PC-3 (cell line): ENCODE measurements at regions not wholly inside any gene's neighbourhood (a gene's known extent, or its start where the extent isn't known, plus 50 kb on each side); places are given as distances from the start of the nearest gene placed in this dataset.

Source experiments
- ATAC-seq: fragments of 200-7000 bp; cut with Tn5 transposase; 2 replicates; pipeline ENCODE4 v1.9.1; 2020; ENCODE audit warnings: mild to moderate bottlenecking, moderate library complexity
- BruUV-seq: library from RNA; stranded (reverse); fragments of 400-500 nt; replicated peaks from 2 replicates; lab custom pipeline; 2021; lab: Mats Ljungman, UMichigan
- CTCF ChIA-PET: fragments of 300-600 bp; sonication (Branson Sonifier 250); formaldehyde crosslinking; loops from one replicate; lab custom pipeline; 2022; ENCODE audit warnings: antibody characterized with exemption; lab: Charles Lee
- POLR2A ChIA-PET: fragments of 300-600 bp; sonication (Branson Sonifier 250); formaldehyde crosslinking; loops from one replicate; lab custom pipeline; 2022; ENCODE audit warnings: antibody characterized with exemption; ENCODE audit not compliant: unreplicated experiment; lab: Charles Lee
- DNase-seq: peaks from one replicate; pipeline ENCODE4 v3.0.0-alpha.2; 2015
- H2AFZ ChIP-seq: fragments of 300-600 bp; sonication (generic); 2 replicates; pipeline ENCODE4 v1.6.0; 2016; ENCODE audit warnings: antibody characterized with exemption, low read length
- H3F3A ChIP-seq: fragments of 300-600 bp; sonication (generic); one replicate; pipeline ENCODE4 v1.6.0; 2017; ENCODE audit warnings: antibody characterized with exemption, low read length, control low read depth, mild to moderate bottlenecking; ENCODE audit not compliant: unreplicated experiment
- H3K27ac ChIP-seq: fragments of 300-600 bp; sonication (generic); 2 replicates; pipeline ENCODE4 v1.5.1; 2016; ENCODE audit warnings: mild to moderate bottlenecking, low read length
- H3K27me3 ChIP-seq: fragments of 300-600 bp; sonication (generic); 2 replicates; pipeline ENCODE4 v1.6.1; 2016; ENCODE audit warnings: low read length, mixed read lengths
- H3K36me3 ChIP-seq: fragments of 300-600 bp; sonication (generic); 2 replicates; pipeline ENCODE4 v1.6.1; 2016; ENCODE audit warnings: low read depth, mixed run types, low read length, mixed read lengths
- H3K4me1 ChIP-seq: fragments of 300-600 bp; sonication (generic); 2 replicates; pipeline ENCODE4 v1.5.1; 2016; ENCODE audit warnings: low read length; ENCODE audit not compliant: insufficient read depth
- H3K4me2 ChIP-seq: fragments of 300-600 bp; sonication (generic); 2 replicates; pipeline ENCODE4 v1.6.0; 2016; ENCODE audit warnings: low read length
- H3K4me3 ChIP-seq: fragments of 300-600 bp; sonication (generic); 2 replicates; pipeline ENCODE4 v1.5.1; 2016; ENCODE audit warnings: mild to moderate bottlenecking, low read length, mixed read lengths
- H3K79me2 ChIP-seq: fragments of 300-600 bp; sonication (generic); 2 replicates; pipeline ENCODE4 v1.6.1; 2017; ENCODE audit warnings: low read length, mixed read lengths
- H3K9ac ChIP-seq: fragments of 300-600 bp; sonication (generic); 2 replicates; pipeline ENCODE4 v1.6.0; 2016; ENCODE audit warnings: mild to moderate bottlenecking, low read length
- H3K9me2 ChIP-seq: fragments of 300-600 bp; sonication (generic); replicated peaks from 2 replicates; pipeline ENCODE4 v1.6.1; 2016; ENCODE audit warnings: mixed run types, low read length, mixed read lengths
- H3K9me3 ChIP-seq: fragments of 300-600 bp; sonication (generic); 2 replicates; pipeline ENCODE4 v1.6.1; 2016; ENCODE audit warnings: low read length, mixed read lengths
- H4K20me1 ChIP-seq: fragments of 300-600 bp; sonication (generic); 2 replicates; pipeline ENCODE4 v1.6.1; 2016; ENCODE audit warnings: low read length, mixed read lengths
- CTCF ChIP-seq: fragments of 300-600 bp; sonication (generic); conservative IDR thresholded peaks from 2 replicates; pipeline ENCODE4 v1.5.1; 2017; ENCODE audit warnings: antibody characterized with exemption, low read depth, mild to moderate bottlenecking, low read length
- EZH2 ChIP-seq: fragments of 300-600 bp; sonication (generic); IDR thresholded peaks from one replicate; pipeline ENCODE4 v1.6.1; 2017; ENCODE audit warnings: antibody characterized with exemption, mild to moderate bottlenecking, low read length; ENCODE audit not compliant: unreplicated experiment
- EZH2phosphoT487 ChIP-seq: fragments of 300-600 bp; sonication (generic); IDR thresholded peaks from 2 replicates; pipeline ENCODE4 v1.6.1; 2018; ENCODE audit warnings: mild to moderate bottlenecking, antibody characterized with exemption, low read length, borderline replicate concordance
- intact Hi-C: fragments of 100-400 bp; cut with micrococcal nuclease; formaldehyde crosslinking; loops from 2 replicates; pipeline ENCODE4 v1.9.0; 2023

- no peaks in the 10 kb centered on the region for H3F3A ChIP-seq
- no peak for ATAC-seq
- no TSS peak for BruUV-seq
- intact Hi-C loops = no loop called here
- TF ChIP-seq EZH2 = no peak
- no peak for TF ChIP-seq CTCF
- no peak for TF ChIP-seq EZH2phosphoT487
- no peaks in the 10 kb centered on the region for H3K9me3 ChIP-seq
- no peaks in the 10 kb centered on the region for H4K20me1 ChIP-seq
- H3K9ac ChIP-seq = no peak overlapping the region
- ChIA-PET POLR2A (no interaction called here), CTCF (no interaction called here)
- H3K4me2 ChIP-seq = no peak overlapping the region
- H3K27me3 ChIP-seq = no peaks in the 10 kb centered on the region
- no peak overlapping the region for H2AFZ ChIP-seq
- DNase-seq = no peak
- H3K36me3 ChIP-seq = no peaks in the 10 kb centered on the region
- H3K4me3 ChIP-seq = no peak overlapping the region
- no peaks in the 10 kb centered on the region for H3K79me2 ChIP-seq
- H3K9me2 ChIP-seq = peaks cover 10% of the 10 kb centered on the region
- peaks cover 7% of the 10 kb centered on the region; the same call in 1 of the 2 replicates for H3K4me1 ChIP-seq
- H3K27ac ChIP-seq = no peak overlapping the region
Observed at GRCh38 chr10:33579996-33580395, 245.5 kb upstream of the NRP1 start.

DNA sequence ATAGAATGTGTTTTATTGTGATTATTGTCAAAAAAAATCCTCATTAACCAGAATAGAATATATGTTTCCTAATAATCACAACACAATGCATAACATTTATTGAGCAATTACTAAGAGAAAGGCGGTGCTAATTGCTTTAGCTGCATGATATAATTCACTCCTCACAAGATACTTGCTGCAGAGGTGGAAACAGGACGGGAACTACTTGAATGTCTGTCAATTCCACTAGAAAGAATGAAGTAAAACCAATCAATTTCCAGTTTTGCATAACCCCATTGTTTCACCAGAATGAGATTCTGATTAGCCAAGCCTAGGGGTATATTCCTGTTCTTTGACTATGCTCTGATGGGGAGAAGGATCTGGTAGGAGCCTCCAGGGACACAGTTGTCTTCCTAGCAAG lies 239.1 kb upstream of the NRP1 start:
- POLR2A ChIA-PET = interaction anchor here (0.6 to 0.7 kb wide), 2 partner anchors 79 to 224 kb away, joined by 3 to 4 read pairs; no protein-coding TSS in a partner anchor
- peaks cover 8% of the 10 kb centered on the region for H3K4me1 ChIP-seq
- no peaks in the 10 kb centered on the region for H3K79me2 ChIP-seq
- no peaks in the 10 kb centered on the region for H3K27me3 ChIP-seq
- no peak overlapping the region for H2AFZ ChIP-seq
- ATAC-seq = no peak
- H3K4me3 ChIP-seq = no peak overlapping the region
- TF ChIP-seq EZH2 (no peak), EZH2phosphoT487 (no peak), CTCF (no peak)
- H3K4me2 ChIP-seq = no peak overlapping the region
- intact Hi-C loops = no loop called here
- H3K9me2 ChIP-seq = no peaks in the 10 kb centered on the region
- H3K27ac ChIP-seq = no peak overlapping the region
- no peak for DNase-seq
- no peaks in the 10 kb centered on the region for H3K9me3 ChIP-seq
- CTCF ChIA-PET = no interaction called here
- H3K36me3 ChIP-seq = no peaks in the 10 kb centered on the region
- H3K9ac ChIP-seq = no peak overlapping the region
- BruUV-seq = no TSS peak
- H4K20me1 ChIP-seq = no peaks in the 10 kb centered on the region
- no peaks in the 10 kb centered on the region for H3F3A ChIP-seq

GRCh38 chr10:33571616-33572015 lies 237.1 kb upstream of the NRP1 start:
- H3K36me3 ChIP-seq = no peaks in the 10 kb centered on the region
- H3K4me3 ChIP-seq = no peak overlapping the region
- no peaks in the 10 kb centered on the region for H3K9me3 ChIP-seq
- ChIA-PET CTCF (no interaction called here), POLR2A (no interaction called here)
- ATAC-seq = peak; percentile 76
- no peaks in the 10 kb centered on the region for H3F3A ChIP-seq
- peaks cover 8% of the 10 kb centered on the region for H3K4me1 ChIP-seq
- no peak overlapping the region for H3K27ac ChIP-seq
- DNase-seq = peak; percentile 86
- intact Hi-C loops = no loop called here
- H2AFZ ChIP-seq = no peak overlapping the region
- BruUV-seq = no TSS peak
- H3K27me3 ChIP-seq = no peaks in the 10 kb centered on the region
- no peak overlapping the region for H3K9ac ChIP-seq
- H4K20me1 ChIP-seq = no peaks in the 10 kb centered on the region
- TF ChIP-seq EZH2phosphoT487 = no peak
- no peak for TF ChIP-seq CTCF
- no peak for TF ChIP-seq EZH2
- H3K4me2 ChIP-seq = no peak overlapping the region
- H3K9me2 ChIP-seq = no peaks in the 10 kb centered on the region
- no peaks in the 10 kb centered on the region for H3K79me2 ChIP-seq
